ENCODE measurements at regions not wholly inside any gene's neighbourhood (a gene's known extent, or its start where the extent isn't known, plus 50 kb on each side); places are given as distances from the start of the nearest gene placed in this dataset.

DNA sequence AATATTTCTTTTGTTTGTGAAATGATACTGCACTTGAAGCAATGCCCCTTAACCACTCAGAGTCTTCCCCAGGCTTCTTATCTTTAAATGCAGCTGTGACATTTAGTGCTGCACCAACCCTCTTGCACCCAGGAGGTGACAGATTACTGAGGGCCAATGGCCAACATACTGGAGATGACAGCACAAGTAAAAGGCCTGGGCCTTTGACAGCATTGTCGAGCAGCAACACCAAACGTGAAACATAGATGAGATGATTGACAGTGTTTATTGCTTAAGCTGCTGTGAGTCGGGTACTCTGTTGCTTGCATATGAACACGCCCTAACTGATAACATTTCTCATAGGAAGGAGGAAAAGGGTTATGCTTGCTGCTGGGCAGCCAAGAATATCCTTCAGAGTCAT is 80.3 kb downstream of the THNSL2 start:
- TF ChIP-seq, protein P1, sequence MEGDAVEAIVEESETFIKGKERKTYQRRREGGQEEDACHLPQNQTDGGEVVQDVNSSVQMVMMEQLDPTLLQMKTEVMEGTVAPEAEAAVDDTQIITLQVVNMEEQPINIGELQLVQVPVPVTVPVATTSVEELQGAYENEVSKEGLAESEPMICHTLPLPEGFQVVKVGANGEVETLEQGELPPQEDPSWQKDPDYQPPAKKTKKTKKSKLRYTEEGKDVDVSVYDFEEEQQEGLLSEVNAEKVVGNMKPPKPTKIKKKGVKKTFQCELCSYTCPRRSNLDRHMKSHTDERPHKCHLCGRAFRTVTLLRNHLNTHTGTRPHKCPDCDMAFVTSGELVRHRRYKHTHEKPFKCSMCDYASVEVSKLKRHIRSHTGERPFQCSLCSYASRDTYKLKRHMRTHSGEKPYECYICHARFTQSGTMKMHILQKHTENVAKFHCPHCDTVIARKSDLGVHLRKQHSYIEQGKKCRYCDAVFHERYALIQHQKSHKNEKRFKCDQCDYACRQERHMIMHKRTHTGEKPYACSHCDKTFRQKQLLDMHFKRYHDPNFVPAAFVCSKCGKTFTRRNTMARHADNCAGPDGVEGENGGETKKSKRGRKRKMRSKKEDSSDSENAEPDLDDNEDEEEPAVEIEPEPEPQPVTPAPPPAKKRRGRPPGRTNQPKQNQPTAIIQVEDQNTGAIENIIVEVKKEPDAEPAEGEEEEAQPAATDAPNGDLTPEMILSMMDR (IDR thresholded peaks at IDR 0.05): no peak
- TF ChIP-seq POLR2A (IDR thresholded peaks at IDR 0.05): no peak

Measured in ovary (tissue), 3 donors.